ENCODE measurements at regions not wholly inside any gene's neighbourhood (a gene's known extent, or its start where the extent isn't known, plus 50 kb on each side); places are given as distances from the start of the nearest gene placed in this dataset.

DNA sequence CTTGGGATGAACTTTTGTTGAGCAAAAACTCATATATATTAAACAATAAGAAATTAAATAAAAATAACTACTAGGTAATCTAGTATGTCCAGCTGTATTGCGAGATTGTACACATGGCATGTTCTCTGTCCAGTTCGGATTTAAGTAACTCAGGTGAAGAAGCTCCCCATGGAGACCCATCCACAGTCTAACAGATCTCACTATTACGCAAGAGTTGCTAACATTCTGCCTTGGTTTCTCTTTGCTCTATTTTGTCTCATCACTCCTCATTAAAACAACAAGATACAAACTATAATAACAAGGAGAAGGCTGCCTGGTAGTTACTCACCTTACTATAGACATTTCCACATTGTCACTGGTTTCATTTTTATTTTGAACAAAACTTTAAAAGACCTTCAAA lies 1372.3 kb upstream of the CELF2 start:
- ATAC-seq (no peak), DNase-seq (no peak)
- no peaks in the 10 kb centered on the region for H3K9me3 ChIP-seq
- intact Hi-C loops (cut with DNase I): no loop called here
- TF ChIP-seq, protein P1, sequence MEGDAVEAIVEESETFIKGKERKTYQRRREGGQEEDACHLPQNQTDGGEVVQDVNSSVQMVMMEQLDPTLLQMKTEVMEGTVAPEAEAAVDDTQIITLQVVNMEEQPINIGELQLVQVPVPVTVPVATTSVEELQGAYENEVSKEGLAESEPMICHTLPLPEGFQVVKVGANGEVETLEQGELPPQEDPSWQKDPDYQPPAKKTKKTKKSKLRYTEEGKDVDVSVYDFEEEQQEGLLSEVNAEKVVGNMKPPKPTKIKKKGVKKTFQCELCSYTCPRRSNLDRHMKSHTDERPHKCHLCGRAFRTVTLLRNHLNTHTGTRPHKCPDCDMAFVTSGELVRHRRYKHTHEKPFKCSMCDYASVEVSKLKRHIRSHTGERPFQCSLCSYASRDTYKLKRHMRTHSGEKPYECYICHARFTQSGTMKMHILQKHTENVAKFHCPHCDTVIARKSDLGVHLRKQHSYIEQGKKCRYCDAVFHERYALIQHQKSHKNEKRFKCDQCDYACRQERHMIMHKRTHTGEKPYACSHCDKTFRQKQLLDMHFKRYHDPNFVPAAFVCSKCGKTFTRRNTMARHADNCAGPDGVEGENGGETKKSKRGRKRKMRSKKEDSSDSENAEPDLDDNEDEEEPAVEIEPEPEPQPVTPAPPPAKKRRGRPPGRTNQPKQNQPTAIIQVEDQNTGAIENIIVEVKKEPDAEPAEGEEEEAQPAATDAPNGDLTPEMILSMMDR (IDR thresholded peaks at IDR 0.05): no peak
- H3K36me3 ChIP-seq: no peaks in the 10 kb centered on the region
- H3K27ac ChIP-seq: no peak overlapping the region
- no peaks in the 10 kb centered on the region for H3K27me3 ChIP-seq
- no peaks in the 10 kb centered on the region for H3K4me1 ChIP-seq
- H3K4me3 ChIP-seq: no peak overlapping the region

DNA sequence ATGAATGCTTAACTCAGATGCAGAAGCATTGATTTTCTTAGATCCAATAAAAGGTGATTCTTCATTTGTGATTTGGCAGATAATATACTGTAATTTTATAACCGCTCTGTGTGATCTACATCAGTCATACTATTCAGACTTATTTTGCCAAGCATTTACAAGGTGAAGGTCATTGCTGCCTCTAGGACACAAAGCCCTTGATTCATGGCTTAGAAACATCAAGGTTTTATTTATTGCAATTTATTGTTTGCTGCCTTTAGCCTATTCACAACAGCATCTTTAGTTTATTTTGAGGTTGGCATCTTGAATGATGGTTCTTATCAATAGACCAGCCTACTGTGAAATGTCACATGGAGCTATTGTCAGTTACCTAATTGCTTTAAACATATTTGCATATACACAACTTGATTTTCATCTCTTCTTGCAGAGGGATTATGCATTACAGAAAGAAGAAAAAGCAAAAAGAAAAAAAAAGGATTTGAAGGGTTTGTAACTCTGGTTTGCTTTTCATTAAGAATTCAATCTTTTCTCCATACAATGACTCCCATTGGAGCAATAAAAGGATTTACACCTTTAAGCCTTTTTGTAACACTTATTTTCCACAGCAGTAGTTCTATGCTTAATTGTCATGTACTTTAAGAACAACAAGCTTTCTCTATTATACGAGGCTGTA lies 1371.6 kb upstream of the CELF2 start:
- H3K36me3 ChIP-seq: no peaks in the 10 kb centered on the region
- no peaks in the 10 kb centered on the region for H3K9me3 ChIP-seq
- no peak overlapping the region for H3K27ac ChIP-seq
- intact Hi-C loops (cut with DNase I): no loop called here
- no peaks in the 10 kb centered on the region for H3K4me1 ChIP-seq
- H3K27me3 ChIP-seq: no peaks in the 10 kb centered on the region
- TF ChIP-seq, protein P1 (IDR thresholded peaks at IDR 0.05): no peak
- ATAC-seq (no peak), DNase-seq (no peak)
- H3K4me3 ChIP-seq: no peak overlapping the region

DNA sequence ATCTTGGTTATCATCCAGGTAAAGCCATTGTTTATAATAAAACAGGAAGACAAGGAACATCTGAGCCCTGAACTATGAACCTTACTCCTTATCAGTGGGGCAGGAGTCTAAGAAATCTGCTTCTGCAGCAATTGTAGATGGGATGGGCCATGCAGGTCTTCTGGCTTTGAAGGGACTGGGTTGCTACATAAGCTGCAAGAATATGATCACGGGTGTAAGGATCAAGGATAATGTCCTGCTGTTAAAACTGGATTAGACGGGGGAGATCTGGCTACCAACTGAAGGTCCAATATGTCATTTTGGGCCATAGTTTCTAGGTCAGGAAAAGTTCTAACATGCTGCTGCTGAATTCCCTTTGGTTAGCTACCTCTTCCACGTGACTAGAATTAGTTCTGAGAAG lies 1363.4 kb upstream of the CELF2 start:
- H3K9me3 ChIP-seq: no peaks in the 10 kb centered on the region
- no peak overlapping the region for H3K4me3 ChIP-seq
- H3K27ac ChIP-seq: no peak overlapping the region
- ATAC-seq (no peak), DNase-seq (no peak)
- H3K36me3 ChIP-seq: no peaks in the 10 kb centered on the region
- no peaks in the 10 kb centered on the region for H3K4me1 ChIP-seq
- TF ChIP-seq, protein P1 (IDR thresholded peaks at IDR 0.05): no peak
- intact Hi-C loops (cut with DNase I): no loop called here
- H3K27me3 ChIP-seq: no peaks in the 10 kb centered on the region

DNA sequence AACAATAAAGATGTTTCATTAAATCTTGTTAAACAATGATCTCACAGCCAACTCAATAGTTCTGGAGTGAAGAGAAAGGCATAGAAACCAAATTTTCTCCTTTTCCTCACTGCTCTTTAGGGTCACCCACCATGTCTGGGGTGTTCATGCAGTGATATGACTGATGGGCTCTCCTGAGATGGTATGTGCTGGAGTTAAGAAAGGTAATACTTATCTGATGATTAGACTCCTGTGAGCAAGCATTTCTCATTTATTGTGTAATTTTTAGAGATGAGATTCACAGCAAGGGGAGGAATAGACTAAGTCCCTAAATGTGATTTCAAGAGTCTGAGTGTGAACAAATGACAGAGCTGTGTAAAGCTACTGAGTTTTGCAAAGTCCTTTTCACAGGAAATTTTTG lies 1361.3 kb upstream of the CELF2 start:
- no peaks in the 10 kb centered on the region for H3K27me3 ChIP-seq
- H3K4me3 ChIP-seq: no peak overlapping the region
- H3K4me1 ChIP-seq: no peaks in the 10 kb centered on the region
- DNase-seq: no peak
- no peak for ATAC-seq
- TF ChIP-seq, protein P1 (IDR thresholded peaks at IDR 0.05): no peak
- intact Hi-C loops (cut with DNase I): no loop called here
- H3K9me3 ChIP-seq: no peaks in the 10 kb centered on the region
- H3K27ac ChIP-seq: no peak overlapping the region
- H3K36me3 ChIP-seq: no peaks in the 10 kb centered on the region

DNA sequence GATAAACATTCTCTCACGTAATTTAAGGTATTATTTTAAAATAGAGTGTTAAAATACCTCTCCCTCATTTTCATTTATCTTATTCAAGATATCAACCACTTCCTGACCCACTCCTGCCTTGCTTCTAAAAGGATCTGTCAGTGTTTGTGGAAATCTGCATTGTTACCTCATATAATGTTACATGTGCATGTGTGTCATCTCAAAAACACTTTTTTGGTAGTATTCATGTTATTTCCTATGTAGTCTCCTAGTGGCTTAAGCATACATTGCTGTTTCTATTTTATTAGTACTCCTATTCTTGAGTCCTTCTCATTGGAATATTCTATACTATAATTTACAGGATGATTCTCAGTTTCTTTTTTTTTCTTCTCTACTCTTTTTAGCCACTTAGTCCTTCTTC lies 1360.7 kb upstream of the CELF2 start:
- H3K9me3 ChIP-seq: no peaks in the 10 kb centered on the region
- no peak overlapping the region for H3K27ac ChIP-seq
- TF ChIP-seq, protein P1 (IDR thresholded peaks at IDR 0.05): no peak
- no peak overlapping the region for H3K4me3 ChIP-seq
- ATAC-seq (no peak), DNase-seq (no peak)
- H3K36me3 ChIP-seq: no peaks in the 10 kb centered on the region
- no peaks in the 10 kb centered on the region for H3K4me1 ChIP-seq
- intact Hi-C loops (cut with DNase I): no loop called here
- H3K27me3 ChIP-seq: no peaks in the 10 kb centered on the region

DNA sequence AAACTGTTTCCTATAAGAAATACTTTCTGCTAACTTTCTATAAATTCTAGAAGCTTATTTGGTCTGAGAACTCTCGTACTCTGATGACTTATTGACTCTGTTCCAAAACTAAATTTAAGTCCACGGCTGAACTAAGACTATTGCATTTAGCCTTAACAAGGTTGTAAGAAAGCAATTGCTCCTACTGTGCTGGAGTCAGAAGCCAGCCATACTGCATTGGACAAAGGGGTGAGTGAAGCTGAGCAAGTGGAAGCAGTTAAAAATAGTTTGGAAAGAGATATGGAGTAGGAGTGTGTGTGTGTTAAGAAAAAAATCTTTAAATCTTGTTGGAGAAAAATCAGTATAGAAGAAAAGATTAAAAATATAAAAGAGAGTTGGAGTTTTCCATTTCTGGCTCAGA lies 1360.1 kb upstream of the CELF2 start:
- H3K27me3 ChIP-seq: no peaks in the 10 kb centered on the region
- H3K9me3 ChIP-seq: no peaks in the 10 kb centered on the region
- no peak for DNase-seq
- ATAC-seq: no peak
- no peak overlapping the region for H3K27ac ChIP-seq
- TF ChIP-seq, protein P1 (IDR thresholded peaks at IDR 0.05): no peak
- intact Hi-C loops (cut with DNase I): no loop called here
- H3K4me1 ChIP-seq: no peaks in the 10 kb centered on the region
- no peaks in the 10 kb centered on the region for H3K36me3 ChIP-seq
- no peak overlapping the region for H3K4me3 ChIP-seq
